Spinal cord (tissue), 9 donors: ENCODE measurements at regions not wholly inside any gene's neighbourhood (a gene's known extent, or its start where the extent isn't known, plus 50 kb on each side); places are given as distances from the start of the nearest gene placed in this dataset.

ENCODE experiments used
- DNase-seq, 6 donors: peaks; one replicate each; pipeline versions ENCODE4 v3.0.0 to v3.0.0-alpha.2; 2013 to 2015; ENCODE audit warnings: low spot score in 6 of 6, low read depth in 4 of 6
- H3K27ac ChIP-seq: one replicate; pipeline ENCODE4 v1.5.1; 2013; ENCODE audit warnings: low read depth, low read length, control low read depth
- H3K27me3 ChIP-seq: one replicate; pipeline ENCODE4 v1.6.1; 2013; ENCODE audit warnings: low read length; ENCODE audit not compliant: control insufficient read depth, insufficient read depth
- H3K36me3 ChIP-seq: one replicate; pipeline ENCODE4 v1.6.1; 2013; ENCODE audit warnings: low read length; ENCODE audit not compliant: control insufficient read depth, insufficient read depth
- H3K4me1 ChIP-seq: one replicate; pipeline ENCODE4 v1.6.1; 2013; ENCODE audit warnings: low read length; ENCODE audit not compliant: control insufficient read depth, insufficient read depth
- H3K4me3 ChIP-seq: one replicate; pipeline ENCODE4 v1.5.1; 2013; ENCODE audit warnings: low read depth, low read length, control low read depth
- H3K9me3 ChIP-seq: one replicate; pipeline ENCODE4 v1.6.1; 2013; ENCODE audit warnings: low read length; ENCODE audit not compliant: control insufficient read depth, insufficient read depth
- WGBS: methylation state at CpG from one replicate; pipeline ENCODE4 v1.1.5; 2013; ENCODE audit warnings: missing lambda C conversion rate; ENCODE audit not compliant: insufficient coverage; 5-methylcytosine and 5-hydroxymethylcytosine counted together
- donor health status: healthy.

GRCh38 chr7:83782628-83783027 lies 133.7 kb upstream of the SEMA3E start:
- no CpG with 5 or more reads among the region's 2 CpGs for WGBS
- no peak overlapping the region for H3K27ac ChIP-seq
- DNase-seq: no peak
- no peaks in the 10 kb centered on the region for H3K9me3 ChIP-seq
- H3K27me3 ChIP-seq: no peaks in the 10 kb centered on the region
- H3K4me3 ChIP-seq: no peak overlapping the region
- H3K4me1 ChIP-seq: no peaks in the 10 kb centered on the region
- H3K36me3 ChIP-seq: no peaks in the 10 kb centered on the region

- DNase-seq: no peak
- H3K4me3 ChIP-seq: no peak overlapping the region
- no CpG with 5 or more reads among the region's 1 CpG for WGBS
These were observed 129.1 kb upstream of the SEMA3E start for GRCh38 chr7:83778073-83778443.

GRCh38 chr7:83777406-83778072 lies 128.6 kb upstream of the SEMA3E start:
- WGBS: no CpG with 5 or more reads among the region's 5 CpGs
- Histone ChIP-seq H3K27me3 (no peaks in the 10 kb centered on the region), H3K9me3 (no peaks in the 10 kb centered on the region), H3K4me3 (no peak overlapping the region), H3K4me1 (no peaks in the 10 kb centered on the region), H3K36me3 (no peaks in the 10 kb centered on the region), H3K27ac (no peak overlapping the region)
- DNase-seq: no peak

More at GRCh38 chr7:83778073-83778443, 129.1 kb upstream of the SEMA3E start:
- no peak overlapping the region for H3K27ac ChIP-seq
- no peaks in the 10 kb centered on the region for H3K9me3 ChIP-seq
- H3K36me3 ChIP-seq: no peaks in the 10 kb centered on the region
- H3K27me3 ChIP-seq: no peaks in the 10 kb centered on the region
- no peaks in the 10 kb centered on the region for H3K4me1 ChIP-seq

GRCh38 chr7:83769407-83769806 lies 120.5 kb upstream of the SEMA3E start:
- DNase-seq: no peak
- 83% methylated on average over 1 of the region's 3 CpGs for WGBS
- no peak overlapping the region for H3K27ac ChIP-seq
- no peaks in the 10 kb centered on the region for H3K36me3 ChIP-seq
- H3K4me1 ChIP-seq: no peaks in the 10 kb centered on the region
- H3K9me3 ChIP-seq: no peaks in the 10 kb centered on the region
- H3K27me3 ChIP-seq: no peaks in the 10 kb centered on the region
- H3K4me3 ChIP-seq: no peak overlapping the region

- H3K4me3 ChIP-seq: no peak overlapping the region
- H3K27ac ChIP-seq: no peak overlapping the region
- no peaks in the 10 kb centered on the region for H3K4me1 ChIP-seq
- no peaks in the 10 kb centered on the region for H3K27me3 ChIP-seq
- H3K9me3 ChIP-seq: no peaks in the 10 kb centered on the region
- no CpG with 5 or more reads among the region's 1 CpG for WGBS
- no peaks in the 10 kb centered on the region for H3K36me3 ChIP-seq
- DNase-seq: no peak
These were observed 102.3 kb upstream of the SEMA3E start for GRCh38 chr7:83751217-83751616.

GRCh38 chr7:83749495-83749894 lies 100.6 kb upstream of the SEMA3E start:
- no peaks in the 10 kb centered on the region for H3K36me3 ChIP-seq
- DNase-seq: no peak
- WGBS: 98% methylated on average over 28 of the region's 31 CpGs
- H3K9me3 ChIP-seq: no peaks in the 10 kb centered on the region
- H3K4me1 ChIP-seq: no peaks in the 10 kb centered on the region
- no peak overlapping the region for H3K4me3 ChIP-seq
- H3K27me3 ChIP-seq: no peaks in the 10 kb centered on the region
- H3K27ac ChIP-seq: no peak overlapping the region

- H3K9me3 ChIP-seq: no peaks in the 10 kb centered on the region
- DNase-seq: no peak
- H3K4me1 ChIP-seq: no peaks in the 10 kb centered on the region
- no CpG with 5 or more reads among the region's 2 CpGs for WGBS
- H3K27me3 ChIP-seq: no peaks in the 10 kb centered on the region
- no peak overlapping the region for H3K27ac ChIP-seq
- no peaks in the 10 kb centered on the region for H3K36me3 ChIP-seq
- H3K4me3 ChIP-seq: no peak overlapping the region
These were observed 90.6 kb upstream of the SEMA3E start for GRCh38 chr7:83739527-83739926.

GRCh38 chr7:83738291-83738835 lies 89.4 kb upstream of the SEMA3E start:
- no peaks in the 10 kb centered on the region for H3K36me3 ChIP-seq
- DNase-seq: peak in 1 of 6 donors; percentile 7
- 0% methylated on average over 1 of the region's 3 CpGs for WGBS
- H3K4me3 ChIP-seq: no peak overlapping the region
- no peaks in the 10 kb centered on the region for H3K4me1 ChIP-seq
- H3K27me3 ChIP-seq: no peaks in the 10 kb centered on the region
- no peaks in the 10 kb centered on the region for H3K9me3 ChIP-seq
- no peak overlapping the region for H3K27ac ChIP-seq

GRCh38 chr7:83732305-83732704 lies 83.4 kb upstream of the SEMA3E start:
- no peak overlapping the region for H3K27ac ChIP-seq

GRCh38 chr7:83731154-83731553 lies 82.2 kb upstream of the SEMA3E start:
- Histone ChIP-seq H3K4me3 (no peak overlapping the region), H3K27ac (no peak overlapping the region), H3K4me1 (no peaks in the 10 kb centered on the region), H3K27me3 (no peaks in the 10 kb centered on the region), H3K9me3 (no peaks in the 10 kb centered on the region), H3K36me3 (no peaks in the 10 kb centered on the region)
- DNase-seq: no peak

More at GRCh38 chr7:83732305-83732704, 83.4 kb upstream of the SEMA3E start:
- H3K27me3 ChIP-seq: no peaks in the 10 kb centered on the region
- H3K4me1 ChIP-seq: no peaks in the 10 kb centered on the region
- no peak for DNase-seq
- no peaks in the 10 kb centered on the region for H3K36me3 ChIP-seq
- 86% methylated on average over 3 of the region's 3 CpGs for WGBS
- no peaks in the 10 kb centered on the region for H3K9me3 ChIP-seq
- H3K4me3 ChIP-seq: no peak overlapping the region
